GM21381 (cell line): ENCODE measurements at regions not wholly inside any gene's neighbourhood (a gene's known extent, or its start where the extent isn't known, plus 50 kb on each side); places are given as distances from the start of the nearest gene placed in this dataset.

Experiments
- ATAC-seq: cut with Tn5 transposase; IDR thresholded peaks from one replicate; pipeline ENCODE4 v1.9.1; 2021; ENCODE audit warnings: mild to moderate bottlenecking, moderate library complexity; ENCODE audit not compliant: unreplicated experiment

- ATAC-seq = no peak
Observed at GRCh38 chr10:107451047-107451446, 286.5 kb upstream of the SORCS1 start.

DNA sequence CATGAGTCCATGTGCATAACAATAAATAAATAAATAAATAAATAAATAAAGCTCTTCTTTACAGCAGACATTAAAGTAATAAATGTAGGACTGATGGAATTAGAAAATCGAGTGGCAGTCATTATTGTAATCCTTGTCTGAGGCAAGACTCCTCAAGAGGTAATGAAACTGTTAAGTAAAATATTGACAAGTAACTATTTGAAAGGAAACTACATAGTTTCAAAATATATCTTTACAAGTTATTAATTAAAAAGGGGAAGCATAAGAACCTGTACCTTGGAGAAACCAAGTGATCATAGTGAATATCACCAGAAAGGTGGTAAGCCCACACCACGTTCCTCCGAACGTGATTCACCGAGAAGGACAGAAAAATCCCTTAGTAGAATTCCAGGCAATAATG, 285.6 kb upstream of the SORCS1 start:
- peak; percentile 66 for ATAC-seq

GRCh38 chr10:107444443-107444842, 279.9 kb upstream of the SORCS1 start:
- no peak for ATAC-seq

- ATAC-seq = no peak
Observed at GRCh38 chr10:107443813-107444212, 279.3 kb upstream of the SORCS1 start.

DNA sequence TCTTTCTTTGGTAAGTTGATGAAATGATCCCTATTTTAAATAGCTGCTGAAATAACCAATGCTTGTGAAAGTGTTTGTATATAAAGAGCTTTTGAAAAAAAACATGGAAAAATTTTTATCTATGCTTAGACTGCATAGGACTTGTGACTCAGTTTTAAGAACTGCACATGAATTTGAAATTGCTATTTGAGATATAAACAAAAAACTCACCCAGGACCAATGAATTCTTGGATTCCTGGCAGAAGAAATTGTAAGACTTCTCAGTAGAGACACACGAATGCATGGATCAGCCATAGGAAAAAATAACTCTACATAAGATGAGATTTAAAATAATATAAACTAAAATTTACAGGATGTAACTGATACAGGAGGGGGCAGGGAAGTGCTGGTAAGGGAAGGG, 278.8 kb upstream of the SORCS1 start:
- no peak for ATAC-seq

DNA sequence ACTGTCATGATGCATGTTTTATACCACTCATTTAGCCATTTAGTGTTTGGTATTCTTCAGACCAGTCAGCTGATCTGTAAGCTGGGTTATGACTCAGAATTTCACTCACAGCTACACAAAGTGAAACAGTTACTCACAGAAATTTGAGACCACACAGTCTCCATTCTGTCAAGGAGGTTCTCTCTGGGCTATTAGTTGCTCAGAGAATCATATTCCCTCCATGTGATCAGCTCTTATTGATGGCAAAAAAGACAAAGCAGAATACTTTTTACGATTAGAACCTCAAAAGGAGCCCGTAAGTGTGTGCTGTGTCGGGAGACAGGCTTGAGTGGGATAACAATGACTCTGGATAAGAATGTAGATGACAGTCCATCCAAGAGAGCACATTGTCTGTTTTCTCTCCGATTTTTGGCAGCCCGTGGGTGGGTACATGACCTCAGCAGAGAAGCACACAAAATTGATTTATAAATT, 277.6 kb upstream of the SORCS1 start:
- ATAC-seq = peak; percentile 95

- no peak for ATAC-seq
Observed at GRCh38 chr10:107440741-107441140, 276.2 kb upstream of the SORCS1 start.

DNA sequence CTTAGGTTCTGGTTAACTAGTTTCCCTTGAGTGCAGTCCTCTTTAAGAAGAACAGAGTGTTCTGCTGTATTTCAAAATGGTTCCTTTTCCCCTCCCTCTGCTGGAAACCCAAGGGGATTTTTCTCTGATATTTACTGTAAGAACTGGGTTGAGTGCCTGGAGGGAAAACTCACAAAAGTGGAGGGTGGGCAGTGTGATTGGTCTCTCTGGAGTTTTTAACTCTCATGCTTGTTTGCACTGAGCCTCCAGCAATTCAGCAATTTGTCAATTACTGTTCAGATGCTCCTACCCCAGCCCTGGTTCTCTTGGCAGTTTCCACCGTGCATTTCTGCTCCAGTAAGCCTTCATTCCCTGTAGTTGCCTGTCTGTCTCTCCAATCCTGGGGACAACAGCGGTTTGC, 273.4 kb upstream of the SORCS1 start:
- no peak for ATAC-seq

- no peak for ATAC-seq
Observed at GRCh38 chr10:107436568-107436967, 272.1 kb upstream of the SORCS1 start.

- no peak for ATAC-seq
Observed at GRCh38 chr10:107434854-107435253, 270.3 kb upstream of the SORCS1 start.

- ATAC-seq = no peak
Observed at GRCh38 chr10:107434201-107434600, 269.7 kb upstream of the SORCS1 start.

GRCh38 chr10:107433605-107434004, 269.1 kb upstream of the SORCS1 start:
- no peak for ATAC-seq

GRCh38 chr10:107430446-107430845, 265.9 kb upstream of the SORCS1 start:
- ATAC-seq = no peak

- ATAC-seq = no peak
Observed at GRCh38 chr10:107427016-107427415, 262.5 kb upstream of the SORCS1 start.

GRCh38 chr10:107425931-107426553, 261.5 kb upstream of the SORCS1 start:
- peak; percentile 71 for ATAC-seq

DNA sequence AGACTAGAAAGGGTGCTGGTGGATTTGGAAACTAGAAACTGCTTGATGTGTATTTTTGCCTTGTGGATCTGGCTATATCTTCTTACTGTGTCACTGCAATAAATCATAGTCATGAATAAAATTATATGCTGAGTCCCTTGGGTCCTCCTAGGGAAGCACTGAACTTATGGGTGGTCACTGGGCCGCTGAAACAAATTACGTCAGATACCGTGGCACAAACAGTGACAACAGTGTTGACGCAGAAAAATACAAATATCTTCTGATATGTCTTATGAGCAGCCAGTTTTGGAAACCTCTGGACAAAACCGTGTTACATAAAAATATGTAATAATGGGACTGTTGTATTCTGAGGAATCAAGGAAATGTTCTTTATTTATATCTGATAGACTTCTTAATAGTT, 260.1 kb upstream of the SORCS1 start:
- ATAC-seq = no peak

- ATAC-seq = no peak
Observed at GRCh38 chr10:107423903-107424302, 259.4 kb upstream of the SORCS1 start.

- ATAC-seq = no peak
Observed at GRCh38 chr10:107422681-107423080, 258.2 kb upstream of the SORCS1 start.

GRCh38 chr10:107420196-107420595, 255.7 kb upstream of the SORCS1 start:
- no peak for ATAC-seq

DNA sequence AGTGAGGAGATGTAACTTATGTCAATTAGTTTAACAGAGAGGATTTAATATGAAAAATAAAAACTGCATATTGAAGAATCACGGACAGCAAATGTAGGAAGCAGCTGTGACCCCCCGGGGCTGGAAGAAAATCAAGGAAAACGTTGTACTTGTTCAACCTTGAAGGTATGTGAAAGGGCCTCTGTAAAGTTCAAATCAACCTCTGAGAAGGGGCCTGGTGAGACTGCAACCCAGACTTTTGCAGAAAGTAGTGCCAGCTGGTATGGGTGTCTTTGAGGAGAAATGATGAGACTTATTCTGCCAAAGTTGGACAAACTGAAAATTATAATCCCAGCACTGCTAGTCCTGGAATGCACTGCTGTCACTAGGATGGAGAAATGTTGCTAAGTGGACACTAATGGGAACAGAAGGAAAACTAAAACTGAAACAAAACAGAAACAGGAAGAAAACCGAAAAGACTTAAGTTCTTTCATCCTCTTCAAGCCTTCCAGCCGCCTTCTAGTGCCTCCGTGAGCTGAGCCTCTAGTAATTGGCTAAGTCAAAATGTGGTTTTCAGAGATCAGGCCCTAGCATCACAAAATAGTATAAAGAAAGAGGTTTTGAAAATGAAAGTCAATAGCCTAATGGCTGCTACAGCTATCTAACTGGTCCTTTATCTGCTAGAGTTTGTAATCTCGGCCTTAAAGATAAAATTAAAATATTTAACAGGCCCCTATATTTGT, 253.7 kb upstream of the SORCS1 start:
- ATAC-seq = peak; percentile 47

- no peak for ATAC-seq
Observed at GRCh38 chr10:107417446-107417845, 252.9 kb upstream of the SORCS1 start.

- no peak for ATAC-seq
Observed at GRCh38 chr10:107415446-107415845, 250.9 kb upstream of the SORCS1 start.

DNA sequence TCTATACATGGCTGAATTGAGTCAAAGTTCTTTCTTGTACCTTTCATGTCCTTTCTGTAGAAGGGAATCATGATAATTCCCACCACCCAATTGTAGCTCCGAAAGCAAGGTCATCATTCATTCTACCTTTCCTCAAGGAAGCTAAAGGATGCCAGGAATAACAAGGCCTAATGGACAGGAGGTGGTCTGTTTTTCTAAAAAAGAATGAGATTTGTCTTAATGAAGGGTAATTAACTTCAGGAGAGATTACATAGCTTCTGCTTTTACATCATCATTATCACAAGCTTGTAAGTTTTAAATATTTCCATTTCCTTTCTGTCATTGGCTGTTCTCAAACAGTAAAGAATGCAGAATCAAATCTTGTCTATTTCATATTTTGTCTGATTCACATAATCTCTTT, 249.5 kb upstream of the SORCS1 start:
- no peak for ATAC-seq
